Globus pallidus (tissue), 1 donor: ENCODE measurements at regions not wholly inside any gene's neighbourhood (a gene's known extent, or its start where the extent isn't known, plus 50 kb on each side); places are given as distances from the start of the nearest gene placed in this dataset.
A peak's percentile ranks its signal among the peaks of the same experiment; 100 is the strongest.

ENCODE experiments used
- DNase-seq: peaks from one replicate; pipeline ENCODE4 v3.0.0-alpha.2; 2015; ENCODE audit warnings: low spot score

GRCh38 chr15:66945842-66946241, 119.6 kb upstream of the SMAD3 start:
- DNase-seq: no peak

GRCh38 chr15:66946578-66947164, 118.7 kb upstream of the SMAD3 start:
- DNase-seq: peak; percentile 53

DNA sequence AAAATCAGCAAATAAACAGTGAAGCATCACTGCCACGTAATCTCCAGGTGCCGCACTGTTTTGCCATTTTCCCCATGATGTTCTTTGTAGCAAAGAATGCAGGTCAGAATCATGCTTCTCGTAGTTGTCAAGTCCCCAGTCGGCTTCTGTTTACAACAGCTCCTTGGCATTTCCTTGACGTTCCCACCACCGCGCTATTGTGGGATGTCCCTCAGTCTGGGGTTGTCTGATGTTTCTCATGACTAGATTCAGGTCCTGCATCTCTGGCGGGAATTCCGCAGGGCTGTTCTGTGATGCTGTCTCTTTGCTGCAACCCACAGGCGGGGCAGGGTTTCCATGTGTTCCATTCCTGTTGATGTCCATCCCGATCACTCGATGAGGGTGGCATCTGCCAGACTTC, 117.9 kb upstream of the SMAD3 start:
- no peak for DNase-seq

- no peak for DNase-seq
Observed at GRCh38 chr15:66948294-66948693, 117.1 kb upstream of the SMAD3 start.

DNA sequence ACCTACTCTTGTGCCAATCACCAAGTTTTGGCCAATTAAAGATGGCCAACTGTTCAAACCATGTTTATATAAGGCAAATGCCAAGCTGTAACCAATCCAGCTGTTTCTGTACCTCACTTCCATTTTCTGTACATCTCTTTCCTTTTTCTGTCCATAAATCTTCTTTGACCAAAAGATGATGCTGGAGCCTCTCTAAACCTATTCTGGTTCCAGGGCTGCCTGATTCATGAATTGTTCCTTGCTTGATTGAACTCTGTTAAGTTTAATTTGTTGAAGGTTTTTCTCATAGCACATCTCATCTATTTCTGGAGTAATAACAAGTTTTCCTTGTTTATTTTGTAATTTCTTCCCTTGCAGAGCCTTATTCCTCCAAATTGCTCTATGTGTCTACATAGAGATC, 115.3 kb upstream of the SMAD3 start:
- no peak for DNase-seq

- DNase-seq: no peak
Observed at GRCh38 chr15:66951531-66952320, 113.7 kb upstream of the SMAD3 start.

- DNase-seq: no peak
Observed at GRCh38 chr15:66952756-66953522, 112.5 kb upstream of the SMAD3 start.

- no peak for DNase-seq
Observed at GRCh38 chr15:66953523-66954229, 111.7 kb upstream of the SMAD3 start.

DNA sequence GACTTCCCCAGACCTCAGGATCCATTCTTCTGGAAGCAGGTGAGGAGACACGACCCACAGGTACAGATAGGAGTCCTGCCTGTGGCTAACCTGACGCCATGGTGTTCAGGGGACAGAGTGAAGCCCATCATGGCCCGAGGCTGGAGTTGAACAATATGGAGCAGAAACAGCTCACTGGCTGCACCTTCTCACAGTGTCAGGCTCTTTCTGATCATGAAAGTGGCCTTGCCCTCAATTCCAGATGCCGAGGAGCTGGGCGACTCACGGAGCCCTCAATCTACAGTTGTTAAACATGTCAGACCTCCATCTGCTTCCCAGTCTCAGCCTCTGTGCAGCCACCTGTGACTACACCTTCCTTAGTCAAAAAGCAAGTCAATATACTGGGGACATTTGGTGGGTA, 110.8 kb upstream of the SMAD3 start:
- DNase-seq: no peak

DNA sequence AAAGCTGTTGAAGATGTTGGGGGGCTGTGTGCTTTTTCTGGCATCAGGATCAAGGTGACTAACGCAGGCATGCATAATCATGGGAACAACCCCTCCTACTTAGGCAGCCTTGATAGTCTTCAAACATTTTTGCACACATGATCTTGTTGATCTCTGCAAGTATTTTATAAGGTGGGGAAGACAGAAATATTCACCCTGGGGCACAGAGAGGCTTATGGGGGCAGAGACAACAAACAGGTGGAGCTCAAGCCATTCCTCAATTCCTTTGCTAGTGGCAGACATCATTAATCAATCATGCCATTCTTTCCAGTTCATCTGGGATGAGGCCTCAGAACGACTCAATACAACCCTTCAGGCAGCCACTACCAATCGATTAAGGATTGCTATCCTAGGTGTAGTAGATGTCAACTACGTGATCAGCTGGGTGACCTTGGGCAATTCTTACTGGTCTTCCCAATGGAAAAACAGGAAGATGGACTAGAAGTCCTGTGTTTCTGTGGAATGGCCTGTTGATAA, 110.3 kb upstream of the SMAD3 start:
- no peak for DNase-seq

DNA sequence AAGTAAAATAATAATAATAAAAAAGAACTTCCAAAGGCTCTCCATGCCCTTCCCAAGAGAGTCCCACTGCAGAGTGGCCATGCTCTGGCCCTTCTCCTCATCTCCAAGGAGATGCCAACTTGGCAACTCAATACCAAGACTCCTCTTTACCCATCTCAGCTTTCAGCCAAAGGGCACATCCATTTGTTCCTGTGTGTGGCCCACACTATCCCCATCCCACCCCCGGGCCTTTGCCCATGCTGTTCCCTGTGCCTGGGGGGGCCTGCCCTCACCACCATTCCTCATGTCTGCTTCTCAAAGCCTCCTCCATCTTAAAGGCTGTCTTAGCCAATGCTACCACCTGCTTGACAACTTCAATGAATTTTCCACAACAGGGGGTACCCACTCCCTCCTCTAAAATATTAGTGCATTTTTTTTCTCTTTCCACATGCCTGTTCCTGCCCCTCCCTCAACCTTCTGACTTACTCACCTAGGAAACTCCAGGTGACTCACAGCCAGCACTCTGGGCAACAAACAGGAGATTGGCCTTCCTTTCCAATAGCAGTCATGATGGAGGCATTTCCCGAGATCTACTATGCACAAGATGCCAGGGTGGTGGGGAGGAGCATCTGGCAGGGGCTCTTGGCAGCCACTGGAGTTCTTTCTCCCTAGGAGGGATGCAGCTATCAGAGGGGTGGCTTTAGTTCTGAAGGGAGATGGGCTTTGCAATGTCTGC, 109.4 kb upstream of the SMAD3 start:
- DNase-seq: no peak

DNA sequence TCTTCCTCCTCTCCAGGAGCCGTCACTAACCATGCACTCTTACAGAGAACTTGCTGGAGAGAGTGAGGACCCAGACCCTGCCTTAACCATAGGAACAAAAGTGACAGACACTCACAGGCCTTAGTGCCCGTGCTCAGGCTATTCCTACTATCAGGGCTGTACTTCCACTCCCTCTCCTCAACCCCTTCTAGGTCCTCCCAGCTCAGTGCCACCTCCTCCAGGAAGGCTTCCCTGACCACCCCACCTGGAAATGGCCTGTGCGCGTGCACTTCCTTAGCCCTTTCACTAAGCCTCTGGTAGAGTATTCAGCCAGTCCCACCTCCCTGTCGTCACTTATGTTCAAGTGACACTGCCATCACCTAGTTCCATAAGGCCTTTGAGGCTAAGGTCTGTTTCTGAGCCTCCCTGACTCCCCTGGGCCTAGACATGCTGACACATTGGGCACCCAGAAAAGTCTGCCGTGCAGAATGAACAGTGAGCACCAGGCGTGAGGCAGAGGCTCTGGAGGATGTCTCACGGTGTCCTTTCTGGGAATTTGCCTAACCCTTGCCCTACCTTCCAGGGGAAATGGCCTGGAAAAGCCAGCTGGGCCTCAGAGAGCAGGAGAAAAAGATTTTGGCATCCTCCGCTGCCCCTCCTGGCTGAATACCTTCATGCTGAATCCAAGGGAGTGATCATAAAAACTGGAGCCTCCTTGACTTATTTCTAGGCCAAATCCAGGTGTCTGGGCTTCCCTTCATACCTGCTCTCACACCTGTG, 108.6 kb upstream of the SMAD3 start:
- no peak for DNase-seq

DNA sequence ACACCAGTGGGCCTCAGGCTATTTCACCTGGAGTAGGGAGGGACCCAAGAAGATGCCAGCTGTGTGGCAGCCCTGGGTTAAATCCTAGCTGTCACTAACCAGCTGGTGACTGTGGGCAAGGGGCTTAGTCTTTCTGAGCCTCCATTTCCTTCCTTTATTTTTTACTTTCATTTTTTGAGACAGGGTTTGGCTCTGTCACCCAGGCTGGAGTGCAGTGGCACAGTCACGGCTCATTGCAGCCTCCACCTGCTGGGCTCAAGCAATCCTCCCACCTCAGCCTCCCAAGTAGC, 108.0 kb upstream of the SMAD3 start:
- DNase-seq: no peak

DNA sequence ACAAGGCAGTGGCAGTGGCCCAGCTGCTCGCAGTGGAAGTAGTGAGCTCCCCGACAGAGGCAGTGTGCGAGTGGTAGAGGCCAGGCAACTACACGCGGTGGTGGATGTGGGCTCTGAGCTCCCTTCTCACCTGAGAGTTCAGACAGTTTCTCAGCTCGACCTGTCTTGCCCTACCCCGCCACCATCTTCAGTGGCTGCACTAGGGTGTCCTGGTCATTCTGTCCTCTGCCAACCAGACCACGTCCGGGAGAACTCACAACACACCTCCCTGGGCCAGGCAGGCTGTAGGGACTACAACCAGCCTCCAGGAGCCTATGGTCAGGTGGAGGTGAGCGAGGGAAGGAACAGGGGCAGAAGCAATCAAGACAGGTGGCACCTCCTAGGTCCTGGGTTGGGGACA, 106.3 kb upstream of the SMAD3 start:
- no peak for DNase-seq

GRCh38 chr15:66959875-66960274, 105.5 kb upstream of the SMAD3 start:
- no peak for DNase-seq

- DNase-seq: no peak
Observed at GRCh38 chr15:66960519-66960918, 104.9 kb upstream of the SMAD3 start.

DNA sequence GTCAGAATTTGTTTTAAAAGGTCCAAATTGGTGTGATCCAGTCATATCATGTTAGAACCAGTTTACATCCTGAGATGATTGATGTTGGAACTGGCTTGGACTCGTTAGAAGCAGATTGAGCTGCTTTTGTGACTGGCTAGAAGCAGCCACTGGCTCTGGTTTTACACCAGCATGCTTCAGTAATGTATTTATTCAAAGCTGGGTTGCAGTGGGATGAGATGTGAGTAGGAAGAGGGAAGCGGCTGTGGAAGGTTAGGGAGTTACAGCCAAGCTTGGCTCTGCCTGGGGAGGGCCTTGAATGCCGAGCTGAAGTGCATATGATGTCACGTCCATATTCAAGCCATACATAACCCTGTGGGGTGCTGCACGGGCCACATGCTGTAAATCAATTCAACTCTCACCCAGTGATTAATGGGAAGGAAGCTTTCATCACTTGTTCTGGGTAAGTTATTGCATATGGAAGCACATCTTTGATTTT, 104.0 kb upstream of the SMAD3 start:
- no peak for DNase-seq

- no peak for DNase-seq
Observed at GRCh38 chr15:66961901-66962300, 103.5 kb upstream of the SMAD3 start.

DNA sequence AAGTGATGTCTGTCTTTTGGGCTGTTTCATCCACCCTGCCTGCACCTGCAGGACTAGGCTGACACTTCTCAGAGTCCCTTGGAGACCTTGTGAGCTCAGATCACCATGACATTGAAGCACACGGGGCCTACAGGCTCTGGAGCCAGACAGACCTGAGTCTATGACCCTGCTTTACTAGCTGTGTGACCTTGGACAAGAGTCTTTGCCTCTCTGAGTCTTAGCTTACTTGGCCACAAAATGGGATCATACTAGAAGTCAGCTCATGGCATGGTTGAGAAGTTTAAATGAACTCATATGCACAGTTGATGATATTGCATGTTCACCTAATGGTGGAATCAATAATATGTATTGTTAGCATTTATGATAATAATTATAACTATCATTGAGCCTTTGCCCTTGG, 102.9 kb upstream of the SMAD3 start:
- DNase-seq: no peak

DNA sequence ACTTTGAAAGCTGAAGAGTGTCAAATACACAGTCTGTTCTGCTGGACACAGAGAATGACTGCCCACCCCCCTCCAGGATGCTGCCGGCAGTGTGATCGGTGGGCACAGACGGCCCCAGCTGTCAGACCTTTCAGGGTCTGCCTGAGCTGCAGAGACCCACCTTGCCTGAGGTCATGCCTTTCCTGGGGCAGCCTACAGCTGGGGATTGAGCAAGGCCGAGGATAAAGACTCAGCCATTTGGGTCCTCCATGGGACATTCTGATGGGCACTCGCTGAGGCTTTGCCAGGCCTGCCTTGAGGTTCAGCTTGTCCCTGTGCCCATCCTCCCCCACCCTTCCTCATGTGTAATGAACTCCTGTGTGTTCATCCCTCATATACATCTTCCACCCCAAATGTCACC, 102.3 kb upstream of the SMAD3 start:
- DNase-seq: no peak

GRCh38 chr15:66963710-66964109, 101.7 kb upstream of the SMAD3 start:
- no peak for DNase-seq
